ENCODE measurements at regions not wholly inside any gene's neighbourhood (a gene's known extent, or its start where the extent isn't known, plus 50 kb on each side); places are given as distances from the start of the nearest gene placed in this dataset.

DNA sequence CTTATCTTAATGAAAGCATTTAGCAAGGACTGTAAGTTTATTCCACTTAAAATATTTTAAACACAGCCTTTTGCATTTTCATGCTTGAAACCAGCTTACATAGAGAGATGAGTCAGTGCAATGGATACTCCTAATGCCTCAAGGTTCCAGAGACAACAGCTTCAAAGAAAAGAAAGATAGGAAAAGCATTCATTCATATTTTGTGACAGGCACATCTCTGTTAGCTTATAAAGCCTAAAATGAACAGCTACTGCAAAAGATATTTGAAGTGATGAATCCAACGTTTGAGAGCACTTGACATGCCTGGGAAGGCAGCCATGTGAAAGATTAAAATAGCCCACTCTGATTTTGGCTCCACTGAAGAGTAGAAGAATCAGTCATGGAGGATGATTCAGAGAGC, 814.5 kb downstream of the RPS29 start:
- no peak overlapping the region for H3K4me3 ChIP-seq (ENCODE audit: control insufficient read depth, low read depth, low read length)
- TF ChIP-seq, protein P1, sequence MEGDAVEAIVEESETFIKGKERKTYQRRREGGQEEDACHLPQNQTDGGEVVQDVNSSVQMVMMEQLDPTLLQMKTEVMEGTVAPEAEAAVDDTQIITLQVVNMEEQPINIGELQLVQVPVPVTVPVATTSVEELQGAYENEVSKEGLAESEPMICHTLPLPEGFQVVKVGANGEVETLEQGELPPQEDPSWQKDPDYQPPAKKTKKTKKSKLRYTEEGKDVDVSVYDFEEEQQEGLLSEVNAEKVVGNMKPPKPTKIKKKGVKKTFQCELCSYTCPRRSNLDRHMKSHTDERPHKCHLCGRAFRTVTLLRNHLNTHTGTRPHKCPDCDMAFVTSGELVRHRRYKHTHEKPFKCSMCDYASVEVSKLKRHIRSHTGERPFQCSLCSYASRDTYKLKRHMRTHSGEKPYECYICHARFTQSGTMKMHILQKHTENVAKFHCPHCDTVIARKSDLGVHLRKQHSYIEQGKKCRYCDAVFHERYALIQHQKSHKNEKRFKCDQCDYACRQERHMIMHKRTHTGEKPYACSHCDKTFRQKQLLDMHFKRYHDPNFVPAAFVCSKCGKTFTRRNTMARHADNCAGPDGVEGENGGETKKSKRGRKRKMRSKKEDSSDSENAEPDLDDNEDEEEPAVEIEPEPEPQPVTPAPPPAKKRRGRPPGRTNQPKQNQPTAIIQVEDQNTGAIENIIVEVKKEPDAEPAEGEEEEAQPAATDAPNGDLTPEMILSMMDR (conservative IDR thresholded peaks at IDR 0.05; ENCODE audit: control insufficient read depth, insufficient read depth, low read depth, low read length), result no peak
- no peak for DNase-seq (ENCODE audit: low read depth)

DNA sequence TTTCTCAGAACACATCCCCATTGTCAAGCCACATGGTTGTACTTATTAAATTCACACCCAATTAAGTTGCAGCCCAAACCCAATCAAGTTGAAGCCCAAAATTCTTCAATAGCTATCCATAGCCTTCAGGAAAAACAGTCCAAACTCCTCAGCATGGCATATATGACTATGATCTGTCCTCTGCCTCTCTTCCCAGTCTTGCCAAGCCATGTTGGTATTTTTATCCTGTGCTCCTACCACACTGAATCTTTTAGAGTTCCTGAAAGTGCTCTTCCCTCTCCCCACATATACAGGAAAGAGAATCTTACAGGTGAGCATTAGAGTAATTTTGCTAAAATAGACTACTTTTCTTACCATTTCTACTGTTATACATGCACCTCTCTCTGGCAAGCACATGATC, 834.9 kb downstream of the RPS29 start:
- no peak for DNase-seq (ENCODE audit: low read depth)
- no peak overlapping the region for H3K4me3 ChIP-seq (ENCODE audit: control insufficient read depth, low read depth, low read length)
- TF ChIP-seq, protein P1 (conservative IDR thresholded peaks at IDR 0.05; ENCODE audit: control insufficient read depth, insufficient read depth, low read depth, low read length), result no peak

DNA sequence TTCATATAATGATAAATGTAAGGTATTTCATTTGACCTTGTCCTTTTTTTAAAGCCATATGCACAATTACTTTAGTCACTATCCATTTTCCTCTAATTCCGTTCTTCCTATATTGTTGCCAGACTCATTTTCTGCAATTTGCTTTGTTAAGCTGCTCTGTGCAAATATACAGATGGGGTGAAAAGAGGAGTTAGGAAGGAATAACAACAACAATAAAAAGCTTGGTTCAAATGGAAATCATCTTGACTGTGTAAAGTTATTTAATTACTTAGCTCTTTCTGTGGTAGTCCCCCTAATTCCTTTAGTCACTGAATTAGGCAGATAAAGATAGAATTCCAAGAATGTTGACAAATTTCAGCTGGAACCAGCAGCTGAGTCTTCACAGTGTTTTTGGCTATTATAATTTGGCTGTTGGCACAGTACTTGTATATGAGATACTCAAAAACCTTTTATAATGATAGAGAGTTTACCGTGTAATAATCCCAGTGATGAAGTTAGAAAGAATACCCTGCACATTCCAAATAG, 838.0 kb downstream of the RPS29 start:
- no peak for DNase-seq (ENCODE audit: low read depth)
- TF ChIP-seq, protein P1 (conservative IDR thresholded peaks at IDR 0.05; ENCODE audit: control insufficient read depth, insufficient read depth, low read depth, low read length), result no peak
- H3K4me3 ChIP-seq (ENCODE audit: control insufficient read depth, low read depth, low read length), result no peak overlapping the region

DNA sequence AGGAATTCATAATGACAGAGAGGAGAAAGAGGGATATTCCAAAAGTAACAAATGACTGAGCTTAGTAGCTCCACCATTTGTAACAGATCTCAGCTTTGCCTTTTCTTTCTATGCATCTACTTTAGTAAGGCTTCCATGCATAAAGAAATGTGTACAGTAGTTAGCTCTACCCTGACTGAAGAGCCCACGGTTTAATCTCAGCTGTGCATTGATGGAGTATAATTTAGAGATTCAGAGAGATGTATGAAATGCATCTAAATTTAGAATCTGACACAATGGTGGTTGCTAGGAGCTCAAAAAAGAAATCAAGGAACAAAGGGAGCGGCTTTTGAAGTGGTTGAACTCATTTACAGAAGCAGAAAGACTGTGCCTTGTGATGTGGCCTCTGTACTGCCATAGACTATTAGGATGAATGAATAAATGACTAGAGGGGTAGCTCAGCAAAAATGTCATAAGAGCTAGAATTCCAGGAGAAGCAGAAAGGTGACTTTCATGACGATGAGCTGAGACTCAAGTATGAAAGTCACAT, 838.6 kb downstream of the RPS29 start:
- no peak overlapping the region for H3K4me3 ChIP-seq (ENCODE audit: control insufficient read depth, low read depth, low read length)
- TF ChIP-seq, protein P1 (conservative IDR thresholded peaks at IDR 0.05; ENCODE audit: control insufficient read depth, insufficient read depth, low read depth, low read length), result no peak

DNA sequence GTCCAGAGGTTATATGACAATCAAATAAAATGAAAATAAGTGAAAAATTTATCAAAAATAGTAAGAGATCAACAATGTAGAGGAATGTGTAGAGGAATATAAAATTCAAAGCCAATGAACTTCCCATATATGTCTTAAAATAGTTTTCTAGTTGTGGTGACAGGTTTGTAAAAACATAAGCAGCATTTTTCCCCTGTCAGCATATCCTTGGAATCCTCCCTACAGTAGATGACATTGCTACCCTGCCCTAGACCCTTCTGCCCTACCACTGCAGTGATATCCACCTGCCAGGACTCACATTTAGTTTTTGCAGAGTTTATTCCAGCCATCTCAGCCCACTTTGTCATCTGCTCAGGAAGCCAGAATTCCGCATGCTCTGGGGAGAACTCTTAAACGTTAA, 842.0 kb downstream of the RPS29 start:
- TF ChIP-seq, protein P1 (conservative IDR thresholded peaks at IDR 0.05; ENCODE audit: control insufficient read depth, insufficient read depth, low read depth, low read length), result no peak
- H3K4me3 ChIP-seq (ENCODE audit: control insufficient read depth, low read depth, low read length), result no peak overlapping the region
- no peak for DNase-seq (ENCODE audit: low read depth)

More for the DNA sequence above, 838.6 kb downstream of the RPS29 start:
- DNase-seq (ENCODE audit: low read depth), result no peak

DNA sequence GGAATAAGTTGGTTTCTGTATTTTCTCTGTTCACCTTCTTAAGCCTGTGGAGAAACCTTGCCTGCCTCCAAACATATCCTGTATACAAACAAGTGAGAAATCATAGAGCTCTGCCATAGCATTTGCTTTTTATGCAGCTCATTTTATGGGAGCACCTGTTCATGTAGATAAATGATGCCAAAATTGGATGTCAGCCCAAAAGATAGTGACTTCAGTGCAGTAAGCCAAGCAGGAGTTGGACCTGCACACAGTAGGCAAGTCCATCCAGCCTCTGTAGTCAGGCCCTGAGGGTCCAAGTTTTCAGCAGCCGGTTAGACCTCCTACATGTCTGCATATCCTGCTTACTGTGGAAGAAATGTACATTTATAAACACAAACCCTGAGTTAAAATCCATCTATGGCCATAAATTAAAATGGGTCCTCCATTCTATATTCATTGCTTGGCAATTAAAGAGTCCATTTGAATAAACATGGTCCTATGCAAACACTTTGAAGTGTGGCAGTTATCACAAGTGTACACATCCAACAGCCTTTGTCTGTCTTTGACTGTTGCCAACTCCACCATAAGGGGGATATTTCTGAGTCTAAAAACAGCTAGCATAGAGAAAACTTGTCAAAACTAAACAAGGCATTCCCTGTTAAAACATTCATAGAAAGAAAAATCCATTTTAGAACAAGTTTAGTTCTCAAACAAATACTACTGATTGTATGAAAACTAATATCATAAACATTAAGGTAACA, 847.8 kb downstream of the RPS29 start:
- no peak overlapping the region for H3K4me3 ChIP-seq (ENCODE audit: control insufficient read depth, low read depth, low read length)
- no peak for DNase-seq (ENCODE audit: low read depth)
- TF ChIP-seq, protein P1 (conservative IDR thresholded peaks at IDR 0.05; ENCODE audit: control insufficient read depth, insufficient read depth, low read depth, low read length), result no peak
